NOMO-1 (cell line): ENCODE measurements at regions not wholly inside any gene's neighbourhood (a gene's known extent, or its start where the extent isn't known, plus 50 kb on each side); places are given as distances from the start of the nearest gene placed in this dataset.
A peak's percentile ranks its signal among the peaks of the same experiment; 100 is the strongest.

Source experiments
- DNase-seq, 2 experiments: peaks; one replicate each; lab custom pipeline; 2025; ENCODE audit not compliant: unreplicated experiment in 2 of 2; lab: John Stamatoyannopoulos, UW

- no peak for DNase-seq
These were observed 172.8 kb downstream of the PTGER3 start for GRCh38 chr1:70874818-70875217.

- no peak for DNase-seq
These were observed 170.3 kb downstream of the PTGER3 start for GRCh38 chr1:70877343-70877742.

- DNase-seq, result no peak
These were observed 159.7 kb downstream of the PTGER3 start for GRCh38 chr1:70887936-70888335.

- no peak for DNase-seq
These were observed 158.9 kb downstream of the PTGER3 start for GRCh38 chr1:70888722-70889121.

- no peak for DNase-seq
These were observed 157.2 kb downstream of the PTGER3 start for GRCh38 chr1:70890408-70890807.

GRCh38 chr1:70891051-70891843, 156.4 kb downstream of the PTGER3 start:
- DNase-seq, result peak in 1 of 2 experiments; percentile 44

- no peak for DNase-seq
These were observed 155.5 kb downstream of the PTGER3 start for GRCh38 chr1:70892140-70892539.

GRCh38 chr1:70892930-70893329, 154.7 kb downstream of the PTGER3 start:
- peak in 1 of 2 experiments; percentile 54 for DNase-seq

- DNase-seq, result no peak
These were observed 154.2 kb downstream of the PTGER3 start for GRCh38 chr1:70893381-70893780.

GRCh38 chr1:70895531-70895930, 152.1 kb downstream of the PTGER3 start:
- no peak for DNase-seq

- peak in 1 of 2 experiments; percentile 31 for DNase-seq
These were observed 151.4 kb downstream of the PTGER3 start for GRCh38 chr1:70896224-70896623.

GRCh38 chr1:70897273-70897672, 150.3 kb downstream of the PTGER3 start:
- DNase-seq, result no peak

GRCh38 chr1:70899735-70900134, 147.9 kb downstream of the PTGER3 start:
- DNase-seq, result no peak

GRCh38 chr1:70902211-70902610, 145.4 kb downstream of the PTGER3 start:
- DNase-seq, result no peak

GRCh38 chr1:70906800-70907199, 140.8 kb downstream of the PTGER3 start:
- DNase-seq, result peak in 1 of 2 experiments; percentile 36

- DNase-seq, result no peak
These were observed 139.9 kb downstream of the PTGER3 start for GRCh38 chr1:70907563-70908310.

- no peak for DNase-seq
These were observed 138.3 kb downstream of the PTGER3 start for GRCh38 chr1:70909262-70909822.

- DNase-seq, result no peak
These were observed 137.6 kb downstream of the PTGER3 start for GRCh38 chr1:70910013-70910412.

GRCh38 chr1:70911861-70912260, 135.8 kb downstream of the PTGER3 start:
- DNase-seq, result no peak

- no peak for DNase-seq
These were observed 133.4 kb downstream of the PTGER3 start for GRCh38 chr1:70914224-70914623.

GRCh38 chr1:70915258-70916033, 132.2 kb downstream of the PTGER3 start:
- DNase-seq, result no peak
